ENCODE measurements at regions not wholly inside any gene's neighbourhood (a gene's known extent, or its start where the extent isn't known, plus 50 kb on each side); places are given as distances from the start of the nearest gene placed in this dataset.

DNA sequence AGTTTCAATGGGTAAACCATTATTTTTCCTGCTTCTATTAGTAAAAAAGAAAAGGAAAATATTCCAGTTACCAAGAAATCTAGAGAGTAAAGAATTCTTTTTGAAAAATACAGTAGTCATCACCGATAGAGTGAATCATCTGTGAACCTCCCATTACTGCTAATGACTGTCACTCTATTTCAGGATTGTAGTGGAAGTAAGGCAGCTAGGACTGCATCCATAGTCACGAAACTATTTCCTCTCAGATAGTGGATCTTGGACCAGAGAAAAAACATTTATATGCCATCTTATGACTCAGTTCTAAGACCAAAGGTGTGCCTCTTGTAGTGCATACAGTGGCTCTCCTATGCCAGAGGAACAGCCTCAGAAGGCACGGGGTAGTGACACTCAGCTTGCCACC is 173.9 kb upstream of the PLEKHA5 start:
- Mint-ChIP-seq H3K4me3 (no peak overlapping the region), H3K36me3 (ENCODE audit: low read depth) (no peaks in the 10 kb centered on the region), H3K27me3 (ENCODE audit: low read depth) (no peaks in the 10 kb centered on the region), H3K9me3 (peaks cover 5% of the 10 kb centered on the region), H3K4me1 (no peaks in the 10 kb centered on the region), H3K27ac (ENCODE audit: unreplicated experiment) (no peak overlapping the region)
- DNase-seq (ENCODE audit: low read depth, low spot score), result no peak
- TF ChIP-seq, protein P1, sequence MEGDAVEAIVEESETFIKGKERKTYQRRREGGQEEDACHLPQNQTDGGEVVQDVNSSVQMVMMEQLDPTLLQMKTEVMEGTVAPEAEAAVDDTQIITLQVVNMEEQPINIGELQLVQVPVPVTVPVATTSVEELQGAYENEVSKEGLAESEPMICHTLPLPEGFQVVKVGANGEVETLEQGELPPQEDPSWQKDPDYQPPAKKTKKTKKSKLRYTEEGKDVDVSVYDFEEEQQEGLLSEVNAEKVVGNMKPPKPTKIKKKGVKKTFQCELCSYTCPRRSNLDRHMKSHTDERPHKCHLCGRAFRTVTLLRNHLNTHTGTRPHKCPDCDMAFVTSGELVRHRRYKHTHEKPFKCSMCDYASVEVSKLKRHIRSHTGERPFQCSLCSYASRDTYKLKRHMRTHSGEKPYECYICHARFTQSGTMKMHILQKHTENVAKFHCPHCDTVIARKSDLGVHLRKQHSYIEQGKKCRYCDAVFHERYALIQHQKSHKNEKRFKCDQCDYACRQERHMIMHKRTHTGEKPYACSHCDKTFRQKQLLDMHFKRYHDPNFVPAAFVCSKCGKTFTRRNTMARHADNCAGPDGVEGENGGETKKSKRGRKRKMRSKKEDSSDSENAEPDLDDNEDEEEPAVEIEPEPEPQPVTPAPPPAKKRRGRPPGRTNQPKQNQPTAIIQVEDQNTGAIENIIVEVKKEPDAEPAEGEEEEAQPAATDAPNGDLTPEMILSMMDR (conservative IDR thresholded peaks at IDR 0.05), result no peak

DNA sequence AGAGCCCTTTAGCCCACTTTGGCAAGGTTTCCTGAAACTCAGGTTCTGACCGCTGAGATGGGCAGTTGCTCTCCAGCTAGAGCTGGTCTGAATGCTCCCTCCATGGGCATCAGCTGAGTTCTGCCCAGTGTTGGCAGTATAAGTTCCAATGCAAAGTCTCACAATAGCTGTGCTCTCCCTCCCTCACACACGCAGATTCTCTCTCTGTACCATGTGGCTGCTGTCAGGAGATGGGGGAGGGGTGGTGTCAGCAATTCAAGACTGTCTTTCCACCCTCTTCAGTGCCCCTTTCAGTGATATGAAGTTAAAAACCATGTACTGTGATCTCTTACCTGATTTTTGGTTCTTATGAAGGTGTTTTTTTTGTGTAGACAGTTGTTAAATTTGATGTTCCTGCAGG is 164.3 kb upstream of the PLEKHA5 start:
- peak overlapping the region; percentile 70 for H3K27ac Mint-ChIP-seq (ENCODE audit: unreplicated experiment)
- H3K36me3 Mint-ChIP-seq (ENCODE audit: low read depth), result no peaks in the 10 kb centered on the region
- DNase-seq (ENCODE audit: low read depth, low spot score), result no peak
- peaks cover 2% of the 10 kb centered on the region for H3K9me3 Mint-ChIP-seq
- no peak overlapping the region for H3K4me3 Mint-ChIP-seq
- no peaks in the 10 kb centered on the region for H3K27me3 Mint-ChIP-seq (ENCODE audit: low read depth)
- H3K4me1 Mint-ChIP-seq, result peaks cover 25% of the 10 kb centered on the region
- TF ChIP-seq, protein P1 (conservative IDR thresholded peaks at IDR 0.05), result no peak

DNA sequence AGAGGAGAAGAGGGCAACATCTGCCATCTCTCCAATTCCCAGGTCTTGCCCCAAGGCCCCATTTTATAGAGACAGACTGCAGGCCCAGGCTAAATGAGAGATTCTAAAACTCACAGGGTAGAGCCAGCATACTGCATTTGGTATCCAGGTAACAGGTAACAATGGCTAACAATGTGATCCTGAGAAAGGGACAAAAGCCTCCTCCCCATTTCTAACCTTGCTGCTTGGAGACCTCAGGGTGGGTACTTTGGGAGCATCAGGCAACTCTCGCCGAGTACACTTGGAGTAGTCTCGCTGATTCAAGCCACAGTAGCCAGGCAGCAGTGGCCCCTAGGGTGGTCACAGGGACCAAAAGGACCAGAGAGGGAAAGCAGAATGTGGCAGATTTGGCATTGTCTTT is 162.6 kb upstream of the PLEKHA5 start:
- peaks cover 39% of the 10 kb centered on the region for H3K4me1 Mint-ChIP-seq
- DNase-seq (ENCODE audit: low read depth, low spot score), result no peak
- H3K27me3 Mint-ChIP-seq (ENCODE audit: low read depth), result no peaks in the 10 kb centered on the region
- H3K27ac Mint-ChIP-seq (ENCODE audit: unreplicated experiment), result peak overlapping the region; percentile 90
- H3K36me3 Mint-ChIP-seq (ENCODE audit: low read depth), result no peaks in the 10 kb centered on the region
- peaks cover 3% of the 10 kb centered on the region for H3K9me3 Mint-ChIP-seq
- TF ChIP-seq, protein P1 (conservative IDR thresholded peaks at IDR 0.05), result no peak
- H3K4me3 Mint-ChIP-seq, result no peak overlapping the region

DNA sequence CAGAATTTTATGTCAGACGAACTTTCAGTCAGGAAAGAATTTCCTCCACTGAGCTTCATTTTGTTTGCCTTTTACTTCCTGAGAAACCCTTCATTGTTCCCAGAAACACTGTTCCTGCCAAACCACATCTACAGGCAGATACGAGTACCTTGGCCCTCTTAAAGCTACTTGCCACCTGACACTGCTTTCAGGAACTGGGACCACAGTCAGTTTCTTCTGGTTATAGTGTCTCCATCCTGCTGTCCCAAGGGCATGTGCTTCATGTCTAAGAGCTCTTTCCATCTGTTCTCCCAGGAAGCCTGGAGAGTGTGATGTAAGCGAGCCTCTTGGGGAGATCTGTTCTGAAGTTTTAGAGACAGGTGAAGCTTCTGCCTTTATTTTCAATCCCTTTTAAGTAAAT is 161.7 kb upstream of the PLEKHA5 start:
- peaks cover 44% of the 10 kb centered on the region for H3K4me1 Mint-ChIP-seq
- no peak overlapping the region for H3K4me3 Mint-ChIP-seq
- H3K27me3 Mint-ChIP-seq (ENCODE audit: low read depth), result no peaks in the 10 kb centered on the region
- no peak overlapping the region for H3K27ac Mint-ChIP-seq (ENCODE audit: unreplicated experiment)
- TF ChIP-seq, protein P1 (conservative IDR thresholded peaks at IDR 0.05), result no peak
- H3K36me3 Mint-ChIP-seq (ENCODE audit: low read depth), result no peaks in the 10 kb centered on the region
- no peak for DNase-seq (ENCODE audit: low read depth, low spot score)
- peaks cover 2% of the 10 kb centered on the region for H3K9me3 Mint-ChIP-seq

DNA sequence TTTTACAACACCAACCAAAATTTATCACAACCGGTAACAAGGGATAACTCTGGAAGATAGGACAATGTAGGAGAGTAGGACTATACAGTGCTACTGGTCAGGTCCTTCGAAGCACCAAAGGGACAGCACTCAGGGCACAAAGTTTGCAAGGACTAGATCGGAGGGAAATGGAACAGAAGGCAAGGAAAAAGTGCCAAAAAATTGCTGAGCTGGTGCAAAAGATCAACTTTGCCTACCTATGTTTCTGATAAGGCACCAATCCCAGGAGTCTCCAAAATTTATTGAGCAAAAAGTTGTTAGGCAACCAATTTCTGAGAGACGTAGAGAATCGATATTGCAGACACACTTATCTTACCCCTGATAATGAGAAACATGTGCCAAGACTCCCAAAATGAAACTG is 160.0 kb upstream of the PLEKHA5 start:
- H3K9me3 Mint-ChIP-seq, result peaks cover 2% of the 10 kb centered on the region
- no peaks in the 10 kb centered on the region for H3K36me3 Mint-ChIP-seq (ENCODE audit: low read depth)
- TF ChIP-seq, protein P1 (conservative IDR thresholded peaks at IDR 0.05), result no peak
- no peak for DNase-seq (ENCODE audit: low read depth, low spot score)
- H3K27ac Mint-ChIP-seq (ENCODE audit: unreplicated experiment), result no peak overlapping the region
- no peaks in the 10 kb centered on the region for H3K27me3 Mint-ChIP-seq (ENCODE audit: low read depth)
- H3K4me1 Mint-ChIP-seq, result peaks cover 44% of the 10 kb centered on the region
- no peak overlapping the region for H3K4me3 Mint-ChIP-seq

DNA sequence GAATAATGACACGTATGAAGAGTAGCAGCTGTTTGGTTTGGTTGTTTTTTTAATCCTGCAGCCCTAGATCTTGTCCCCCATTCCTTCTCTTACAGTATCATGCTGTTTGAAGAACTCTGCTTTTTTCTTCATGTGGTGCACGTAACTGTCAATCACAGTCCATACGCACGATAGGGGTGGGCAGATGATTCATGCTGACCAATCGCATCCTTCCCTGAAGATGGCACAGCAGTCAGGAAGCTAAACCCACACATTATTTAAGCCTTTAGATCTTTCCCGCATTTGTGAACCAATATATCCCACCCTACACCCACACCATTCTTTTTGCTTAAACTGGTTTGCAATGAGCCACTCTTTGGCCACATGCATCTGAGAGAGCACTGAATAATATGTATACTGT is 158.9 kb upstream of the PLEKHA5 start:
- Mint-ChIP-seq H3K9me3 (peaks cover 2% of the 10 kb centered on the region), H3K36me3 (ENCODE audit: low read depth) (no peaks in the 10 kb centered on the region), H3K27ac (ENCODE audit: unreplicated experiment) (no peak overlapping the region), H3K27me3 (ENCODE audit: low read depth) (no peaks in the 10 kb centered on the region), H3K4me1 (peaks cover 34% of the 10 kb centered on the region), H3K4me3 (no peak overlapping the region)
- TF ChIP-seq, protein P1 (conservative IDR thresholded peaks at IDR 0.05), result no peak
- no peak for DNase-seq (ENCODE audit: low read depth, low spot score)

Data from neural crest cell (in vitro differentiated cells).